ENCODE measurements at regions not wholly inside any gene's neighbourhood (a gene's known extent, or its start where the extent isn't known, plus 50 kb on each side); places are given as distances from the start of the nearest gene placed in this dataset.

- no peaks in the 10 kb centered on the region for H3K36me3 ChIP-seq
- no peak overlapping the region for H3K27ac ChIP-seq
- H3K4me3 ChIP-seq = no peak overlapping the region
- ATAC-seq = no peak
- TF ChIP-seq CTCF (IDR thresholded peaks at IDR 0.05) = no peak
- no peaks in the 10 kb centered on the region for H3K4me1 ChIP-seq
- intact Hi-C loops (cut with DNase I) = no loop called here
- H3K27me3 ChIP-seq (ENCODE audit: low read depth) = no peaks in the 10 kb centered on the region
- no peaks in the 10 kb centered on the region for H3K9me3 ChIP-seq
- no peak for DNase-seq
Measured at GRCh38 chr7:136403591-136403990, 426.4 kb upstream of the MTPN start.

DNA sequence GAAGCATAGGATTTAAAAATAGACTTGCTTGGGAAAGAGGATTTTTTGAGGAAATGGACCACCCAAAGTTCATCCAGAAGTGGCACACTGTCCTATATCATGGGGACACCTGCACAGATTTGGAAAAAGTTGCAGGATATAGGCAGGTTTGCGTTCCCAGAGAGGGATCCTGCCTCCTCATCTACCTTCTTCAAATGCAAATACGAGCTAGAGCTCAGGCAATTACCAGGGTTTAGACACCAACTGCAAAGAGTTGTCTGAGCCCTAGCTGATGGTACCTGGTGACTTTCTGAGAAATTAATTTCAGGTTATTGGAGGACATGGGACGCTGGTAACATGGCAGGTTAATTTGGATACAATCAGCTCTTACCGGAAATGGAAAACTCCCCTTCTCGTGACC lies 423.7 kb upstream of the MTPN start:
- no peak for TF ChIP-seq CTCF (IDR thresholded peaks at IDR 0.05)
- no peaks in the 10 kb centered on the region for H3K4me1 ChIP-seq
- no peaks in the 10 kb centered on the region for H3K9me3 ChIP-seq
- ATAC-seq = no peak
- no peak for DNase-seq
- intact Hi-C loops (cut with DNase I) = no loop called here
- no peaks in the 10 kb centered on the region for H3K36me3 ChIP-seq
- no peak overlapping the region for H3K4me3 ChIP-seq
- no peak overlapping the region for H3K27ac ChIP-seq
- H3K27me3 ChIP-seq (ENCODE audit: low read depth) = no peaks in the 10 kb centered on the region

DNA sequence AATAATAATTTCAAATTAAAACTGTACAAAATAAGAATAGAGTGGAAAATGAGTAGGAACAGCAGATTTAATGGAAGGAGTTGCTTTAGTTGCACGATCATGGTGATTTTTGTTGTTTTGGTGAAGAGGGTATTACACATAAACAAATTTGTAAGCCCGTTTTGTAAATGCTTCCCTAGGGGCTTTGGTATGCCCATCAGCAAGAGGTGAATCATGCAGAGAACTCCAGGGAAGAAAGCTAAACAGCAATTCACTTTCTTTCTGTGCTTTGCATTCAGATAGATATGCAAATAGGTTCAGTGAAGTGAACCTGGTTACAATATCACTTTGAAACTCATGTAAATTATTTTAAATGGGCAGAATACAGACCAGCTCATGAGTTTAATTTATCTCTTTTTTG lies 422.2 kb upstream of the MTPN start:
- Histone ChIP-seq H3K4me3 (no peak overlapping the region), H3K36me3 (no peaks in the 10 kb centered on the region), H3K27me3 (ENCODE audit: low read depth) (no peaks in the 10 kb centered on the region), H3K4me1 (no peaks in the 10 kb centered on the region), H3K9me3 (no peaks in the 10 kb centered on the region), H3K27ac (no peak overlapping the region)
- TF ChIP-seq CTCF (IDR thresholded peaks at IDR 0.05) = no peak
- ATAC-seq (no peak), DNase-seq (no peak)
- intact Hi-C loops (cut with DNase I) = no loop called here

GRCh38 chr7:136392856-136393255 lies 415.7 kb upstream of the MTPN start:
- intact Hi-C loops (cut with DNase I) = no loop called here
- no peak for ATAC-seq

GRCh38 chr7:136391371-136391770 lies 414.2 kb upstream of the MTPN start:
- TF ChIP-seq CTCF (IDR thresholded peaks at IDR 0.05) = no peak
- intact Hi-C loops (cut with DNase I) = no loop called here

More at GRCh38 chr7:136392856-136393255, 415.7 kb upstream of the MTPN start:
- Histone ChIP-seq H3K27me3 (ENCODE audit: low read depth) (no peaks in the 10 kb centered on the region), H3K4me3 (no peak overlapping the region), H3K36me3 (no peaks in the 10 kb centered on the region), H3K9me3 (no peaks in the 10 kb centered on the region), H3K27ac (no peak overlapping the region), H3K4me1 (no peaks in the 10 kb centered on the region)
- TF ChIP-seq CTCF (IDR thresholded peaks at IDR 0.05) = no peak
- no peak for DNase-seq

GRCh38 chr7:136389933-136390332 lies 412.8 kb upstream of the MTPN start:
- Histone ChIP-seq H3K9me3 (no peaks in the 10 kb centered on the region), H3K4me1 (no peaks in the 10 kb centered on the region), H3K36me3 (no peaks in the 10 kb centered on the region), H3K27ac (no peak overlapping the region), H3K4me3 (no peak overlapping the region), H3K27me3 (ENCODE audit: low read depth) (no peaks in the 10 kb centered on the region)
- TF ChIP-seq CTCF (IDR thresholded peaks at IDR 0.05) = no peak
- DNase-seq (no peak), ATAC-seq (no peak)
- intact Hi-C loops (cut with DNase I) = no loop called here

More at GRCh38 chr7:136391371-136391770, 414.2 kb upstream of the MTPN start:
- DNase-seq (no peak), ATAC-seq (no peak)
- no peak overlapping the region for H3K4me3 ChIP-seq
- no peaks in the 10 kb centered on the region for H3K36me3 ChIP-seq
- H3K4me1 ChIP-seq = no peaks in the 10 kb centered on the region
- H3K27me3 ChIP-seq (ENCODE audit: low read depth) = no peaks in the 10 kb centered on the region
- no peak overlapping the region for H3K27ac ChIP-seq
- no peaks in the 10 kb centered on the region for H3K9me3 ChIP-seq
